HG02678 (cell line): ENCODE measurements at regions not wholly inside any gene's neighbourhood (a gene's known extent, or its start where the extent isn't known, plus 50 kb on each side); places are given as distances from the start of the nearest gene placed in this dataset.
"Not testable (repeated sequence)": the region's sequence is repeated elsewhere in the genome, so short reads cannot be mapped to it uniquely, and the experiment has no call there.

Experiments used
- ATAC-seq: cut with Tn5 transposase; IDR thresholded peaks from one replicate; pipeline ENCODE4 v1.9.1; 2021; ENCODE audit warnings: mild to moderate bottlenecking, moderate library complexity; ENCODE audit not compliant: unreplicated experiment

GRCh38 chr10:46645110-46645509 lies 66.2 kb downstream of the SYT15 start:
- ATAC-seq: not testable (repeated sequence)

- ATAC-seq: not testable (repeated sequence)
These were observed 67.2 kb downstream of the SYT15 start for GRCh38 chr10:46646132-46646531.

- not testable (repeated sequence) for ATAC-seq
These were observed 72.0 kb downstream of the SYT15 start for GRCh38 chr10:46650967-46651366.

GRCh38 chr10:46657437-46657836 lies 78.5 kb downstream of the SYT15 start:
- ATAC-seq: not testable (repeated sequence)

GRCh38 chr10:46660027-46660834 lies 81.3 kb downstream of the SYT15 start:
- not testable (repeated sequence) for ATAC-seq

GRCh38 chr10:46660835-46661164 lies 81.9 kb downstream of the SYT15 start:
- not testable (repeated sequence) for ATAC-seq

GRCh38 chr10:46665536-46665935 lies 86.6 kb downstream of the SYT15 start:
- ATAC-seq: not testable (repeated sequence)

GRCh38 chr10:46668357-46668997 lies 89.5 kb downstream of the SYT15 start:
- not testable (repeated sequence) for ATAC-seq

- ATAC-seq: not testable (repeated sequence)
These were observed 99.0 kb downstream of the SYT15 start for GRCh38 chr10:46677836-46678435.

- not testable (repeated sequence) for ATAC-seq
These were observed 112.5 kb downstream of the SYT15 start for GRCh38 chr10:46691397-46691796.

GRCh38 chr10:46693218-46693617 lies 114.3 kb downstream of the SYT15 start:
- ATAC-seq: not testable (repeated sequence)

- not testable (repeated sequence) for ATAC-seq
These were observed 138.3 kb downstream of the SYT15 start for GRCh38 chr10:46717264-46717663.

GRCh38 chr10:46718014-46718413 lies 139.1 kb downstream of the SYT15 start:
- ATAC-seq: not testable (repeated sequence)

GRCh38 chr10:46720386-46720785 lies 141.5 kb downstream of the SYT15 start:
- ATAC-seq: not testable (repeated sequence)

- ATAC-seq: not testable (repeated sequence)
These were observed 142.0 kb downstream of the SYT15 start for GRCh38 chr10:46720811-46721518.

GRCh38 chr10:46724258-46724657 lies 145.3 kb downstream of the SYT15 start:
- ATAC-seq: not testable (repeated sequence)

- not testable (repeated sequence) for ATAC-seq
These were observed 149.4 kb downstream of the SYT15 start for GRCh38 chr10:46728359-46728758.

GRCh38 chr10:46730729-46731128 lies 151.8 kb downstream of the SYT15 start:
- ATAC-seq: not testable (repeated sequence)

- not testable (repeated sequence) for ATAC-seq
These were observed 154.8 kb downstream of the SYT15 start for GRCh38 chr10:46733635-46734261.

GRCh38 chr10:46734262-46734642 lies 155.3 kb downstream of the SYT15 start:
- not testable (repeated sequence) for ATAC-seq

- ATAC-seq: not testable (repeated sequence)
These were observed 161.0 kb downstream of the SYT15 start for GRCh38 chr10:46739919-46740318.
